ENCODE measurements at regions not wholly inside any gene's neighbourhood (a gene's known extent, or its start where the extent isn't known, plus 50 kb on each side); places are given as distances from the start of the nearest gene placed in this dataset.
"Not testable (repeated sequence)": the region's sequence is repeated elsewhere in the genome, so short reads cannot be mapped to it uniquely, and the experiment has no call there.

- H3K27me3 ChIP-seq (ENCODE audit: control insufficient read depth, insufficient read depth, low read length); H3K4me3 ChIP-seq (ENCODE audit: low read length); H3K27ac ChIP-seq (ENCODE audit: low read length); H3K9me3 ChIP-seq (ENCODE audit: control insufficient read depth, insufficient read depth, low read length); H3K36me3 ChIP-seq (ENCODE audit: control insufficient read depth, insufficient read depth, low read length); DNase-seq (ENCODE audit: low read depth, low spot score); H3K4me1 ChIP-seq (ENCODE audit: control insufficient read depth, insufficient read depth, low read length): not testable (repeated sequence)
- WGBS (ENCODE audit: insufficient coverage, insufficient read length) = no CpG with 5 or more reads among the region's 3 CpGs
Measured at GRCh38 chr7:67358738-67359137, 362.1 kb downstream of the TYW1 start.

- no peaks in the 10 kb centered on the region for H3K4me1 ChIP-seq (ENCODE audit: control insufficient read depth, insufficient read depth, low read length)
- H3K4me3 ChIP-seq (ENCODE audit: low read length) = no peak overlapping the region
- no peak for DNase-seq (ENCODE audit: low read depth, low spot score)
- no CpG with 5 or more reads among the region's 3 CpGs for WGBS (ENCODE audit: insufficient coverage, insufficient read length)
- no peaks in the 10 kb centered on the region for H3K36me3 ChIP-seq (ENCODE audit: control insufficient read depth, insufficient read depth, low read length)
- no peaks in the 10 kb centered on the region for H3K27me3 ChIP-seq (ENCODE audit: control insufficient read depth, insufficient read depth, low read length)
- H3K9me3 ChIP-seq (ENCODE audit: control insufficient read depth, insufficient read depth, low read length) = no peaks in the 10 kb centered on the region; the same call in 1 of the 2 replicates
- no peak overlapping the region for H3K27ac ChIP-seq (ENCODE audit: low read length)
Measured at GRCh38 chr7:67359900-67360299, 363.3 kb downstream of the TYW1 start.

- Histone ChIP-seq H3K4me1 (ENCODE audit: control insufficient read depth, insufficient read depth, low read length) (no peaks in the 10 kb centered on the region), H3K36me3 (ENCODE audit: control insufficient read depth, insufficient read depth, low read length) (no peaks in the 10 kb centered on the region), H3K9me3 (ENCODE audit: control insufficient read depth, insufficient read depth, low read length) (no peaks in the 10 kb centered on the region; the same call in 1 of the 2 replicates), H3K4me3 (ENCODE audit: low read length) (no peak overlapping the region), H3K27me3 (ENCODE audit: control insufficient read depth, insufficient read depth, low read length) (no peaks in the 10 kb centered on the region), H3K27ac (ENCODE audit: low read length) (no peak overlapping the region)
- no CpG with 5 or more reads among the region's 4 CpGs for WGBS (ENCODE audit: insufficient coverage, insufficient read length)
- DNase-seq (ENCODE audit: low read depth, low spot score) = no peak
Measured at GRCh38 chr7:67361150-67361549, 364.5 kb downstream of the TYW1 start.

GRCh38 chr7:67364441-67365017 is 367.9 kb downstream of the TYW1 start:
- Histone ChIP-seq H3K27me3 (ENCODE audit: control insufficient read depth, insufficient read depth, low read length) (no peaks in the 10 kb centered on the region), H3K4me1 (ENCODE audit: control insufficient read depth, insufficient read depth, low read length) (no peaks in the 10 kb centered on the region), H3K4me3 (ENCODE audit: low read length) (no peak overlapping the region), H3K9me3 (ENCODE audit: control insufficient read depth, insufficient read depth, low read length) (no peaks in the 10 kb centered on the region; the same call in 1 of the 2 replicates), H3K36me3 (ENCODE audit: control insufficient read depth, insufficient read depth, low read length) (no peaks in the 10 kb centered on the region), H3K27ac (ENCODE audit: low read length) (no peak overlapping the region)
- WGBS (ENCODE audit: insufficient coverage, insufficient read length) = no CpG with 5 or more reads among the region's 60 CpGs
- no peak for DNase-seq (ENCODE audit: low read depth, low spot score)

GRCh38 chr7:67371429-67372305 is 375.0 kb downstream of the TYW1 start:
- WGBS (ENCODE audit: insufficient coverage, insufficient read length) = no CpG with 5 or more reads among the region's 18 CpGs
- no peaks in the 10 kb centered on the region for H3K4me1 ChIP-seq (ENCODE audit: control insufficient read depth, insufficient read depth, low read length)

GRCh38 chr7:67373389-67373788 is 376.8 kb downstream of the TYW1 start:
- H3K36me3 ChIP-seq (ENCODE audit: control insufficient read depth, insufficient read depth, low read length); H3K4me3 ChIP-seq (ENCODE audit: low read length); H3K27ac ChIP-seq (ENCODE audit: low read length); H3K27me3 ChIP-seq (ENCODE audit: control insufficient read depth, insufficient read depth, low read length); DNase-seq (ENCODE audit: low read depth, low spot score); H3K4me1 ChIP-seq (ENCODE audit: control insufficient read depth, insufficient read depth, low read length); H3K9me3 ChIP-seq (ENCODE audit: control insufficient read depth, insufficient read depth, low read length): not testable (repeated sequence)
- WGBS (ENCODE audit: insufficient coverage, insufficient read length) = no CpG with 5 or more reads among the region's 3 CpGs

More at GRCh38 chr7:67371429-67372305, 375.0 kb downstream of the TYW1 start:
- H3K27me3 ChIP-seq (ENCODE audit: control insufficient read depth, insufficient read depth, low read length) = no peaks in the 10 kb centered on the region
- no peak overlapping the region for H3K4me3 ChIP-seq (ENCODE audit: low read length)
- H3K27ac ChIP-seq (ENCODE audit: low read length) = no peak overlapping the region
- no peaks in the 10 kb centered on the region for H3K36me3 ChIP-seq (ENCODE audit: control insufficient read depth, insufficient read depth, low read length)
- peak; percentile 60 for DNase-seq (ENCODE audit: low read depth, low spot score)
- H3K9me3 ChIP-seq (ENCODE audit: control insufficient read depth, insufficient read depth, low read length) = peaks cover 2% of the 10 kb centered on the region; the same call in 1 of the 2 replicates

GRCh38 chr7:67375427-67375826 is 378.8 kb downstream of the TYW1 start:
- Histone ChIP-seq H3K9me3 (ENCODE audit: control insufficient read depth, insufficient read depth, low read length) (peaks cover 2% of the 10 kb centered on the region), H3K4me1 (ENCODE audit: control insufficient read depth, insufficient read depth, low read length) (no peaks in the 10 kb centered on the region), H3K4me3 (ENCODE audit: low read length) (no peak overlapping the region), H3K27me3 (ENCODE audit: control insufficient read depth, insufficient read depth, low read length) (no peaks in the 10 kb centered on the region), H3K36me3 (ENCODE audit: control insufficient read depth, insufficient read depth, low read length) (no peaks in the 10 kb centered on the region), H3K27ac (ENCODE audit: low read length) (no peak overlapping the region)
- DNase-seq (ENCODE audit: low read depth, low spot score) = no peak
- no CpG with 5 or more reads among the region's 5 CpGs for WGBS (ENCODE audit: insufficient coverage, insufficient read length)

- Histone ChIP-seq H3K36me3 (ENCODE audit: control insufficient read depth, insufficient read depth, low read length) (no peaks in the 10 kb centered on the region), H3K27ac (ENCODE audit: low read length) (no peak overlapping the region), H3K4me3 (ENCODE audit: low read length) (no peak overlapping the region), H3K4me1 (ENCODE audit: control insufficient read depth, insufficient read depth, low read length) (no peaks in the 10 kb centered on the region), H3K27me3 (ENCODE audit: control insufficient read depth, insufficient read depth, low read length) (no peaks in the 10 kb centered on the region), H3K9me3 (ENCODE audit: control insufficient read depth, insufficient read depth, low read length) (peaks cover 2% of the 10 kb centered on the region)
- DNase-seq (ENCODE audit: low read depth, low spot score) = peak; percentile 35
- no CpG with 5 or more reads among the region's 16 CpGs for WGBS (ENCODE audit: insufficient coverage, insufficient read length)
Measured at GRCh38 chr7:67377939-67378862, 381.6 kb downstream of the TYW1 start.

- Histone ChIP-seq H3K36me3 (ENCODE audit: control insufficient read depth, insufficient read depth, low read length) (no peaks in the 10 kb centered on the region), H3K27ac (ENCODE audit: low read length) (no peak overlapping the region), H3K9me3 (ENCODE audit: control insufficient read depth, insufficient read depth, low read length) (no peaks in the 10 kb centered on the region; the same call in 1 of the 2 replicates), H3K4me1 (ENCODE audit: control insufficient read depth, insufficient read depth, low read length) (no peaks in the 10 kb centered on the region), H3K4me3 (ENCODE audit: low read length) (no peak overlapping the region), H3K27me3 (ENCODE audit: control insufficient read depth, insufficient read depth, low read length) (no peaks in the 10 kb centered on the region)
- no peak for DNase-seq (ENCODE audit: low read depth, low spot score)
- no CpG with 5 or more reads among the region's 4 CpGs for WGBS (ENCODE audit: insufficient coverage, insufficient read length)
Measured at GRCh38 chr7:67380326-67380725, 383.7 kb downstream of the TYW1 start.

- H3K4me1 ChIP-seq (ENCODE audit: control insufficient read depth, insufficient read depth, low read length) = no peaks in the 10 kb centered on the region
- H3K9me3 ChIP-seq (ENCODE audit: control insufficient read depth, insufficient read depth, low read length) = no peaks in the 10 kb centered on the region; the same call in 1 of the 2 replicates
- no peaks in the 10 kb centered on the region for H3K27me3 ChIP-seq (ENCODE audit: control insufficient read depth, insufficient read depth, low read length)
- H3K36me3 ChIP-seq (ENCODE audit: control insufficient read depth, insufficient read depth, low read length) = no peaks in the 10 kb centered on the region
- no peak overlapping the region for H3K27ac ChIP-seq (ENCODE audit: low read length)
- no peak for DNase-seq (ENCODE audit: low read depth, low spot score)
- no CpG with 5 or more reads among the region's 4 CpGs for WGBS (ENCODE audit: insufficient coverage, insufficient read length)
- no peak overlapping the region for H3K4me3 ChIP-seq (ENCODE audit: low read length)
Measured at GRCh38 chr7:67380858-67381257, 384.2 kb downstream of the TYW1 start.

All from iPS DF 6.9 (cell line).